Stimulated activated CD4-positive, alpha-beta T cell treated with anti-CD3 and anti-CD28 coated beads, Interleukin-1b, Interleukin-23, amount 100 ng/mL, for 4 hours (primary cell): ENCODE measurements at regions not wholly inside any gene's neighbourhood (a gene's known extent, or its start where the extent isn't known, plus 50 kb on each side); places are given as distances from the start of the nearest gene placed in this dataset.
"Not testable (repeated sequence)": the region's sequence is repeated elsewhere in the genome, so short reads cannot be mapped to it uniquely, and the experiment has no call there.

ENCODE experiments used
- DNase-seq, 2 donors: peaks; one replicate each; pipeline ENCODE4 v3.0.0-alpha.2; 2020; ENCODE audit warnings: low read depth in 2 of 2

- no peak for DNase-seq
Observed at GRCh38 chr21:35401476-35401875, 352.4 kb upstream of the RUNX1 start.

- DNase-seq, result peak in 1 of 2 donors; percentile 25
Observed at GRCh38 chr21:35400233-35400939, 351.3 kb upstream of the RUNX1 start.

GRCh38 chr21:35399706-35400105 lies 350.6 kb upstream of the RUNX1 start:
- DNase-seq, result no peak

GRCh38 chr21:35399002-35399530 lies 350.0 kb upstream of the RUNX1 start:
- no peak for DNase-seq

- DNase-seq, result no peak
Observed at GRCh38 chr21:35398346-35398982, 349.4 kb upstream of the RUNX1 start.

GRCh38 chr21:35397781-35398180 lies 348.7 kb upstream of the RUNX1 start:
- DNase-seq, result no peak

- no peak for DNase-seq
Observed at GRCh38 chr21:35396655-35397054, 347.6 kb upstream of the RUNX1 start.

GRCh38 chr21:35395728-35396127 lies 346.6 kb upstream of the RUNX1 start:
- DNase-seq, result no peak

- no peak for DNase-seq
Observed at GRCh38 chr21:35394634-35395369, 345.7 kb upstream of the RUNX1 start.

- no peak for DNase-seq
Observed at GRCh38 chr21:35394049-35394448, 344.9 kb upstream of the RUNX1 start.

- no peak for DNase-seq
Observed at GRCh38 chr21:35390013-35390776, 341.1 kb upstream of the RUNX1 start.

- no peak for DNase-seq
Observed at GRCh38 chr21:35386491-35387079, 337.5 kb upstream of the RUNX1 start.

- DNase-seq, result no peak
Observed at GRCh38 chr21:35384375-35384774, 335.3 kb upstream of the RUNX1 start.

- DNase-seq, result no peak
Observed at GRCh38 chr21:35382696-35383095, 333.6 kb upstream of the RUNX1 start.

- no peak for DNase-seq
Observed at GRCh38 chr21:35381743-35382310, 332.7 kb upstream of the RUNX1 start.

GRCh38 chr21:35380304-35380703 lies 331.2 kb upstream of the RUNX1 start:
- not testable (repeated sequence) for DNase-seq

GRCh38 chr21:35378881-35379280 lies 329.8 kb upstream of the RUNX1 start:
- DNase-seq, result no peak

GRCh38 chr21:35377505-35378090 lies 328.5 kb upstream of the RUNX1 start:
- DNase-seq, result no peak

GRCh38 chr21:35376406-35377135 lies 327.5 kb upstream of the RUNX1 start:
- DNase-seq, result no peak

- no peak for DNase-seq
Observed at GRCh38 chr21:35375115-35375514, 326.0 kb upstream of the RUNX1 start.
